MCF 10A (cell line): ENCODE measurements at regions not wholly inside any gene's neighbourhood (a gene's known extent, or its start where the extent isn't known, plus 50 kb on each side); places are given as distances from the start of the nearest gene placed in this dataset.

ENCODE experiments used
- BruUV-seq: library from RNA; stranded (reverse); fragments of 400-500 nt; replicated peaks from 2 replicates; lab custom pipeline; 2021; lab: Mats Ljungman, UMichigan
- CTCF ChIA-PET: fragments of 300-600 bp; sonication (Branson Sonifier 250); formaldehyde crosslinking; extraction: SDS; loops from one replicate; lab custom pipeline; 2021; ENCODE audit warnings: antibody characterized with exemption, inconsistent platforms; lab: Yijun Ruan, JAX
- POLR2A ChIA-PET: fragments of 300-600, 350-650 bp; sonication (Branson Sonifier 250); formaldehyde crosslinking; extraction: SDS; loops from one replicate; lab custom pipeline; 2020; ENCODE audit warnings: antibody characterized with exemption, inconsistent platforms; lab: Yijun Ruan, JAX
- DNase-seq: peaks from one replicate; pipeline ENCODE4 v3.0.0-alpha.2; 2018; ENCODE audit not compliant: unreplicated experiment
- H3K27ac Mint-ChIP-seq: one replicate; pipeline ENCODE4 v1.8.0; 2022; ENCODE audit warnings: mild to moderate bottlenecking, low read depth, mixed read lengths; ENCODE audit not compliant: unreplicated experiment
- H3K27me3 Mint-ChIP-seq: one replicate; pipeline ENCODE4 v1.8.0; 2022; ENCODE audit warnings: mixed read lengths; ENCODE audit not compliant: insufficient read depth, unreplicated experiment
- H3K36me3 Mint-ChIP-seq: one replicate; pipeline ENCODE4 v1.8.0; 2022; ENCODE audit warnings: mild to moderate bottlenecking, moderate library complexity, mixed read lengths; ENCODE audit not compliant: insufficient read depth, unreplicated experiment
- H3K4me1 Mint-ChIP-seq: one replicate; pipeline ENCODE4 v1.8.0; 2022; ENCODE audit warnings: mixed read lengths; ENCODE audit not compliant: insufficient read depth, unreplicated experiment
- H3K4me3 Mint-ChIP-seq: one replicate; pipeline ENCODE4 v1.8.0; 2022; ENCODE audit warnings: mild to moderate bottlenecking, moderate library complexity, mixed read lengths; ENCODE audit not compliant: unreplicated experiment
- H3K9me3 Mint-ChIP-seq: one replicate; pipeline ENCODE4 v1.8.0; 2022; ENCODE audit warnings: mixed read lengths; ENCODE audit not compliant: unreplicated experiment
- intact Hi-C: fragments of 100-400 bp; cut with micrococcal nuclease; formaldehyde crosslinking; loops from 2 replicates; pipeline ENCODE4 v1.14.1; 2022
- TF ChIP-seq, protein P1 (sequence below): fragments of 200-600 bp; IDR thresholded peaks from one replicate; pipeline ENCODE4 v1.8.0; 2022; ENCODE audit warnings: antibody characterized with exemption, mild to moderate bottlenecking; ENCODE audit not compliant: unreplicated experiment

DNA sequence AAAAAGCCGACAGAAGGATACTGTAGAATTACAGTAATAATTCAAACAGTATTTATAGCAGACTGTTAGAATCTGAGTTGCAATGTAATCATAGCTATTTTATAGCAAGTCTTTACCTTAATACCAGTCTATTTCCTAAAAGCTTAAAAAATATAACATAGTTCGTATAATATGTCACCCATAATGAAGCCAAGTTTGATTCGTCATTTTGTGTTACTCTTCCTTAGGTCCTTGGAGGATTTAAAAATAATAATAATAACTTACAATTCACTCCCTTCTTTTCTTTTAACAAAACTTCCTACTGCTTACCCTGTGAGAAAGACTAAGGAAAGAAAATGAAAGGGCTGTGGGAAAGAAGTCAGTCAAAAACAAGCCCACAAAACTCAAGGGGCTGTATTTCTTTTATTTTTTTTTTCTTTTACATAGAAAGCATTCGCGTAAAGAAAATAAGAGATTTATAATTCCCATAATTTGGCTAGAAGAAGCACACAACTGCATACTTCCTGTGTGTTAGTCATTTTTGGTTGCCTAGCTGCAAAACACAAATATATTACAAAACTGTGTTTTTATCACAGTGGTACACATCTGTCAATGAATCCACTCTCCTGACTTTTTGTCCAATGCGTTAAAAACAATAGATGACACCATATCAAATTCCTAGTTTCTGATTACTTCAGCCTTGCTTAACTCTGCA lies 187.2 kb upstream of the CELF2 start:
- ChIA-PET CTCF (interaction anchor here (0.6 kb wide), 1 partner anchor 57 kb away, joined by 3 read pairs; no protein-coding TSS in a partner anchor), POLR2A (interaction anchor here (0.6 to 1.9 kb wide), 3 partner anchors 25 to 43 kb away, joined by 4 to 6 read pairs (median 4); no protein-coding TSS in a partner anchor)
- BruUV-seq: no TSS peak
- TF ChIP-seq, protein P1, sequence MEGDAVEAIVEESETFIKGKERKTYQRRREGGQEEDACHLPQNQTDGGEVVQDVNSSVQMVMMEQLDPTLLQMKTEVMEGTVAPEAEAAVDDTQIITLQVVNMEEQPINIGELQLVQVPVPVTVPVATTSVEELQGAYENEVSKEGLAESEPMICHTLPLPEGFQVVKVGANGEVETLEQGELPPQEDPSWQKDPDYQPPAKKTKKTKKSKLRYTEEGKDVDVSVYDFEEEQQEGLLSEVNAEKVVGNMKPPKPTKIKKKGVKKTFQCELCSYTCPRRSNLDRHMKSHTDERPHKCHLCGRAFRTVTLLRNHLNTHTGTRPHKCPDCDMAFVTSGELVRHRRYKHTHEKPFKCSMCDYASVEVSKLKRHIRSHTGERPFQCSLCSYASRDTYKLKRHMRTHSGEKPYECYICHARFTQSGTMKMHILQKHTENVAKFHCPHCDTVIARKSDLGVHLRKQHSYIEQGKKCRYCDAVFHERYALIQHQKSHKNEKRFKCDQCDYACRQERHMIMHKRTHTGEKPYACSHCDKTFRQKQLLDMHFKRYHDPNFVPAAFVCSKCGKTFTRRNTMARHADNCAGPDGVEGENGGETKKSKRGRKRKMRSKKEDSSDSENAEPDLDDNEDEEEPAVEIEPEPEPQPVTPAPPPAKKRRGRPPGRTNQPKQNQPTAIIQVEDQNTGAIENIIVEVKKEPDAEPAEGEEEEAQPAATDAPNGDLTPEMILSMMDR: no peak
- H3K4me3 Mint-ChIP-seq: no peak overlapping the region
- H3K4me1 Mint-ChIP-seq: peaks cover 11% of the 10 kb centered on the region
- no peaks in the 10 kb centered on the region for H3K9me3 Mint-ChIP-seq
- peak; percentile 80 for DNase-seq
- H3K27ac Mint-ChIP-seq: peak overlapping the region; percentile 96
- H3K36me3 Mint-ChIP-seq: no peaks in the 10 kb centered on the region
- H3K27me3 Mint-ChIP-seq: no peaks in the 10 kb centered on the region
- intact Hi-C loops: no loop called here

DNA sequence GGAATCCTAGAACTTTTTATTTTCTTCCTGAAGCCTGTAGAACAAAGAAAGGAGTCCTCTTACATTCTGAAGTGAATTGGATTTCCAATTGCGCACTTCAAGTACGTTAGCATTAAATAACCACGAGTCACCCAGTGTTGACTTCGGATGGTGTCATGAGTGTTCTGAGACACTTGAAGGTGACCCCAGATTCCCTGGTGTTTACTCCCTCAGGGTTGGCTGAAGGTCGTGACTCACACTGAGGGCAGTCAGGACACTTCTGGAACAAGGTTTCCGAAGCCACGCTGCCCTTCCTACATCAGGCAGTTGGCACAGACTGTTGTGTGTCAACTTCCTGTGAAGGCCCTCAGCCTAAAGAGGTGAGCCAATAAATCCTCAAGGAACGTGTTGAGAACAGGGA lies 186.6 kb upstream of the CELF2 start:
- TF ChIP-seq, protein P1: no peak
- CTCF ChIA-PET: interaction anchor here (0.6 kb wide), 1 partner anchor 56 kb away, joined by 3 read pairs; no protein-coding TSS in a partner anchor
- peaks cover 11% of the 10 kb centered on the region for H3K4me1 Mint-ChIP-seq
- no peak overlapping the region for H3K4me3 Mint-ChIP-seq
- H3K27me3 Mint-ChIP-seq: no peaks in the 10 kb centered on the region
- H3K36me3 Mint-ChIP-seq: no peaks in the 10 kb centered on the region
- intact Hi-C loops: no loop called here
- DNase-seq: peak; percentile 86
- H3K27ac Mint-ChIP-seq: peak overlapping the region; percentile 96
- BruUV-seq: TSS peak; percentile 87
- POLR2A ChIA-PET: interaction anchor here (0.6 to 1.9 kb wide), 3 partner anchors 25 to 44 kb away, joined by 4 to 6 read pairs (median 4); no protein-coding TSS in a partner anchor
- no peaks in the 10 kb centered on the region for H3K9me3 Mint-ChIP-seq

DNA sequence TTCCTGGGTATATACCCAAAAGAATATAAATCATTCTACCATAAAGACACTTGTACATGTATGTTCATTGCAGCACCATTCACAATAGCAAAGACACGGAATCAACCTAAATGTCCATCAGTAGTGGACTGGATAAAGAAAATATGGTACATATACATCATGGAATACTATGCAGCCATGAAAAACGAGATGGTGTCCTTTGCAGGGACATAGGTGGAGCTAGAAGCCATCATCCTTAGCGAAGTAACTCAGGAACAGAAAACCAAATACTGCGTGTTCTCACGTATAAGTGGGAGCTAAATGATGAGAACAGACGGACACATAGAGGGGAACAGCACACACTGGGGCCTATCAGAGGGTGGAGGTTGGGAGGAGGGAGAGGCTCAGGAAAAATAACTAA lies 183.7 kb upstream of the CELF2 start:
- no peaks in the 10 kb centered on the region for H3K27me3 Mint-ChIP-seq
- peaks cover 7% of the 10 kb centered on the region for H3K4me1 Mint-ChIP-seq
- no peak overlapping the region for H3K4me3 Mint-ChIP-seq
- no TSS peak for BruUV-seq
- POLR2A ChIA-PET: no interaction called here
- CTCF ChIA-PET: no interaction called here
- TF ChIP-seq, protein P1: no peak
- H3K27ac Mint-ChIP-seq: no peak overlapping the region
- intact Hi-C loops: no loop called here
- H3K9me3 Mint-ChIP-seq: peaks cover 7% of the 10 kb centered on the region
- no peaks in the 10 kb centered on the region for H3K36me3 Mint-ChIP-seq
- DNase-seq: no peak

DNA sequence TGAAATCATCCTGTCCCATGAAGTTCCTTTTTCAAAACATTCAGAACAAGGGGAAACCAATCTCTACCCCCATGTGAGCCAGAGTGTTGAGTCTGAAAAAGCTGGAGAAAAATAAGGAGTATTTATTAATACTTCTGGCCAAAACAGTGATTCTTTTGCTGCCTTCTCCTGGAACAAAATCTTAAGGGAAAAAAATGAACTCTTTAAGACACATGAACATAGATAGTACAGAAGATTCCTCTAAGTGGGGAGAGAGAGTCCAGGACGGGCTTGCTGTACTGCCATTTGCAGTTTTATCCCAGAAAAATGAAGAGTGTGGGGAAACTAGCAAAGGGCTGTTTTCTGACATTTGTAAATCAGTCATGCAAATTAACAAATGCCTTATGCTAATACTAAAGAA lies 173.4 kb upstream of the CELF2 start:
- no peak for DNase-seq
- H3K4me1 Mint-ChIP-seq: no peaks in the 10 kb centered on the region
- H3K27ac Mint-ChIP-seq: no peak overlapping the region
- H3K4me3 Mint-ChIP-seq: no peak overlapping the region
- TF ChIP-seq, protein P1: no peak
- POLR2A ChIA-PET: no interaction called here
- no peaks in the 10 kb centered on the region for H3K9me3 Mint-ChIP-seq
- intact Hi-C loops: no loop called here
- BruUV-seq: no TSS peak
- CTCF ChIA-PET: no interaction called here
- H3K27me3 Mint-ChIP-seq: no peaks in the 10 kb centered on the region
- no peaks in the 10 kb centered on the region for H3K36me3 Mint-ChIP-seq
